ENCODE measurements at regions not wholly inside any gene's neighbourhood (a gene's known extent, or its start where the extent isn't known, plus 50 kb on each side); places are given as distances from the start of the nearest gene placed in this dataset.
"Not testable (repeated sequence)": the region's sequence is repeated elsewhere in the genome, so short reads cannot be mapped to it uniquely, and the experiment has no call there.

- DNase-seq (ENCODE audit: low spot score): no peak
These were observed 51.0 kb downstream of the IARS1 start for GRCh38 chr9:92242260-92243136.

- DNase-seq (ENCODE audit: low spot score): no peak
These were observed 56.6 kb downstream of the IARS1 start for GRCh38 chr9:92236915-92237314.

GRCh38 chr9:92236465-92236864 is 57.0 kb downstream of the IARS1 start:
- DNase-seq (ENCODE audit: low spot score): no peak

GRCh38 chr9:92234514-92234913 is 59.0 kb downstream of the IARS1 start:
- no peak for DNase-seq (ENCODE audit: low spot score)

GRCh38 chr9:92232190-92232589 is 61.3 kb downstream of the IARS1 start:
- DNase-seq (ENCODE audit: low spot score): no peak

- no peak for DNase-seq (ENCODE audit: low spot score)
These were observed 64.9 kb downstream of the IARS1 start for GRCh38 chr9:92228628-92229027.

GRCh38 chr9:92224177-92224576 is 69.3 kb downstream of the IARS1 start:
- no peak for DNase-seq (ENCODE audit: low spot score)

DNA sequence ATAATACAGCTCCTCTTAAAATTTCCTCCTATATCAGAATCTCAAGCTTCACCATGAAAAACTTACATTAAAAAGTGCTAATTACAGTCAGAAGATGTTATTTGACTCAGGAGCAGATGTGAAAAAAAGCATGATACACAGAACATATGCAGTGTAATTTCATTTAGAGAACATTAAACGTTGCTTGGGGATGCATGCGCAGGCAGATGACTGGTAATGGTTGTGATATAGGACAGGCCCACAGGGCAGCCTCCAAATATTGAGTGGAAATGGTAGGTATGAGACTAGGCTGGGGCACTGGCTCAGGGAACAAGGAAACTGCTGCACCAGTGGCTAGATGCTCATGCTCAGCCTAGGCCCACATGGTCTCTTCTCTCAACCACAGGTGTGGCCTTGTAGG is 69.7 kb downstream of the IARS1 start:
- no peak for DNase-seq (ENCODE audit: low spot score)

DNA sequence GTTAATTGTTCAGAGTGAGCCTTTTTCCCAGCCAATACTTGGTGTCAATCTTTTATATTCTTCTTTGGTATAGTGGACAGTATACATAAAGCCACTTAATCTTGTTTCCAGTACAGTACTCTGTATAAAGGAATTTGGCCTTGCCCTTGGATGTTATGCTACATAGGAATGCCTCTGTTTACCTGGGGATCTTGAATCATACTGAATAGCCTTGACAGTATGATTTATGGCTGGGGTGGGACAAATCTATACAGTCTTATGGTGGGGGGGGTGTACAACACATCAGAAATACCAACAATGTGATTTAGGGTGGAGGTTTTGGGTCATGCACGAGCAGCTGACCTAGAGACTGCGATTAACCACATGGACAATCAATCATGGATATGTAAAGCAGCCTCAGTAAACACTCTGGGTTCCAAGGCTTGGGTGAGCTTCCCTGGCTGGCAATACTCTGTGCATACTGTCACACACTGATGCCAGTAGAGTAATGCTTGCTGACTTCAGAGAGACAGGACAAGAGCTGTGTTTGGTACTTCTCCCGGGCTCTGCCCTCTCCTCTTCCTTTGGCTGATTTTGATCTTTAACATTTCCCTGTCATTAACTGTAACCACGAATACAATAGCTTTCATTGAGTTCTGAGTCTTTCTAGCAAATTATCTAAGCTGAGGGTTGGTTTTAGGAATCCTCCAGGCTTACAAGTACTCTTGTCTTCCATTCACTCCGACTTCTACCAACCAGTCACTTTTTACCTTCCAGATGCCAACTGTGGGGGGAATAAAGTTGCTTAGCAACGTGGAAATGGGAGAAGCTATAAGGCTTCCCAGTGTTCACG is 84.6 kb downstream of the IARS1 start:
- no peak for DNase-seq (ENCODE audit: low spot score)

DNA sequence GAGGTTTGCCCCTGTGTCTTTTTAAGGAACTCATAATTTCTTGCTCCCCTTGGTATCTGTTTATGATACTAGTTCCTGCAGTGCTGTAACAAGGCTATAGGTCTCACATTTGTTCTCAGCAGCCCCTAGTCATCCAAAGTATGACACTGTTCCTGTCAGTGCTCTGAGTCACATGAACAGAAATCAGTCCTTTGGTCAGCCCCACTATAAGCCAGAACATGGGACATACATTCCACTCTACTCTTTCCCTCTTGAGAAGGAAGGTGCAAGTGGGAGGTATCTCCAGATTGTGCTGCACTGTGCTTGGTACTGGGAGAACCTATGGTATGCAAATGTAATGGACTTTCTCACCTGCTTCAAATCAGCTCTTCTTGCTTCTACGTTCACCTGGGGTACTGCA is 87.0 kb downstream of the IARS1 start:
- no peak for DNase-seq (ENCODE audit: low spot score)

DNA sequence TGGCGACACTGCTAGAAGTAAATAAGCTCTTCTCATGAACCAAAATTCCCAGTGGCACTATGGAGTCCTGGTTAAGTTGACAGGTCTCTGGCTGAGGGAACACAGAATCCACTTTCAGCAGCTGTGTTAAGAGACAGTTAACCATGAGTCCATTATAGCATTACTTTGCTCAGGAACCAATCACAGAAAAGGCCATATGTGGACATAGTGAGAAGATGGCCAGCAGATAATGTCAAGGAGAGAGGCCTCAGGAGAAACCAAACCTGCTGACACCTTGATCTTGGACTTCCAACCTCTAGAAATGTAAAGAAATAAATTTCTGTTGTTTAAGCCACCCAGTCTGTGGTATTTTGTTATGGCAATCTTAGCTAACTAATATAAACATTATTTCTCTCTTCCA is 88.7 kb upstream of the SPTLC1 start:
- not testable (repeated sequence) for DNase-seq (ENCODE audit: low spot score)

- not testable (repeated sequence) for DNase-seq (ENCODE audit: low spot score)
These were observed 83.0 kb upstream of the SPTLC1 start for GRCh38 chr9:92198237-92198636.

GRCh38 chr9:92196909-92197308 is 81.7 kb upstream of the SPTLC1 start:
- no peak for DNase-seq (ENCODE audit: low spot score)

GRCh38 chr9:92196400-92196799 is 81.2 kb upstream of the SPTLC1 start:
- DNase-seq (ENCODE audit: low spot score): no peak

- no peak for DNase-seq (ENCODE audit: low spot score)
These were observed 76.6 kb upstream of the SPTLC1 start for GRCh38 chr9:92191801-92192200.

- DNase-seq (ENCODE audit: low spot score): no peak
These were observed 75.2 kb upstream of the SPTLC1 start for GRCh38 chr9:92190536-92190790.

DNA sequence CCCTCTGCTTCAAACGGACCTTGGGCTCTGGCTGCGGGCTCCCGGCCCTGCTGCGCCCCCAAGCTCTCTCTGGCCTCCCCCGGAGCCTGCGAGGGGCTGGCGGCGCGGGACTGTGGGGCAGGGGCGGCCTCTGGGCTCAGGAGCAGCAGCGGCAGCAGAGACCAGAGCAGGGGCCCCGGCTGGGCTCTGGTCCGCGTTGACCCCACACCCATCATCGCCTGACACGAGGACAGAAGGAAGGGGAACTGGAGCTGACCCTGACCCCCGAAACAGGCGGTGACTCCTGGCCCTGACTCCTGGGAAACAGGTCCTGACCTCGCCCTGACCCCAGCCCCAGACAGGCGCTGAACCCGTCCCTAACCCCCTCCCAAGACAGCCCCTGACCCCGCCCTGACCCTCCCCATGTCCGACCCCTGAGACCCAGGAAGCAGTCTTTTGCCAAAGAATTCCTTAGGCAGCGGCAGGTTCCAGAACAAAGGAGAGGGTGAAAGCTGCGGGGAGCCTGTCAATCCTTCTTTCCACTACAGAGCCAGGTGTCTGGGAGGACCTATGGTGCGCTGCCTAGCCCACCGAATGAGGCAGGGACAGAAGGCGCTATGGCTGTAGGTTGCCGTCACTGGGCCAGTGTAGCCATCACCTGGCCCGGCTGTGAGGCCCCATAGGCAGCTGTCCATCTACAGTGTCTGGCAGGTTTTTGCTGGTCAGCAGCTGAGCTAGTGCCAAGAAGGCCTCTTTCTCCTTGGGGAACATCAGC is 74.7 kb upstream of the SPTLC1 start:
- DNase-seq (ENCODE audit: low spot score): no peak

GRCh38 chr9:92188969-92189781 is 74.0 kb upstream of the SPTLC1 start:
- DNase-seq (ENCODE audit: low spot score): no peak

DNA sequence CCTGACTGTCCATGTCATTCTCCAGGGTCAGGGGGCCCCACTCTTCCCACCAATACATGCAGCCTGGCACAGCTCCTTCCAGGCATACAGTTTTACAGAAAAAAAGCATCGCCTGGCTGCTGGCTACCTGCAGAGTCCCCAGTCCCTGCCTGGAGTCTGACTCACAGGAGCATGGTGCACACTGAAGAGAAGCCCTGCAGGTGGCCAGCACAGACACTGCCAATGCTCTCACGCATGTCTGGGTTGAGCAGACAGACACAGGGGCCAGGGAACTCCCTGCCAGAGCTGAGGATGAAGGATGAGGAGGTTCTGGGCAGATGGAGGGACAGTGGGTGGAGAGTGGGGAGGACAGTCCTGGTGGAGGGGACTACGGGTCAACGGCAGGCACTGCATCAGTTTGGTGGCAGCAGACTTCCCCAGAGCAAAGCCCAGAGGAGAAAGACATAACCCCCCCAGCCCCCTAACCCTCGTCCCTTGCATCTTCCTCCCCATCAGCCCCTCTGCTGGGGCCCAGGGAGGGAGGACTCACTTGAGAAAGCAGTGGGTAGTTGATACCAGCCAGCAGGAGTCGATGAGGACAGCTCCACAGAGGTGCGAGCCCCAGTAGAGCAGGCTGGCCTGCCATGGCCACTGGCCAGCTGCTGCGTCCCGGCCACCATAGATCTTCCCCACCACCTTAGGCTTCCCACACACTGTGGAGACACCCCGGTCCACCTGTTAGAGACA is 72.9 kb upstream of the SPTLC1 start:
- DNase-seq (ENCODE audit: low spot score): no peak

GRCh38 chr9:92187390-92187789 is 72.2 kb upstream of the SPTLC1 start:
- DNase-seq (ENCODE audit: low spot score): no peak

- DNase-seq (ENCODE audit: low spot score): no peak
These were observed 71.4 kb upstream of the SPTLC1 start for GRCh38 chr9:92186631-92187030.
